Mesodermal cell (in vitro differentiated cells): ENCODE measurements at regions not wholly inside any gene's neighbourhood (a gene's known extent, or its start where the extent isn't known, plus 50 kb on each side); places are given as distances from the start of the nearest gene placed in this dataset.

Experiments used
- H3K27ac ChIP-seq: 2 replicates; pipeline ENCODE4 v1.7.0; 2013; ENCODE audit warnings: mild to moderate bottlenecking, low read depth, low read length, moderate library complexity; ENCODE audit not compliant: severe bottlenecking
- H3K36me3 ChIP-seq: 2 replicates; pipeline ENCODE4 v1.7.1; 2013; ENCODE audit warnings: mild to moderate bottlenecking, low read length, moderate library complexity; ENCODE audit not compliant: control insufficient read depth, insufficient read depth
- H3K4me1 ChIP-seq: one replicate; pipeline ENCODE4 v1.7.1; 2013; ENCODE audit warnings: mild to moderate bottlenecking, low read length; ENCODE audit not compliant: insufficient read depth, control insufficient read depth, poor library complexity, severe bottlenecking
- H3K4me3 ChIP-seq: 2 replicates; pipeline ENCODE4 v1.7.0; 2013; ENCODE audit warnings: low read length, control low read depth, mild to moderate bottlenecking; ENCODE audit not compliant: insufficient read depth, poor library complexity, severe bottlenecking; ENCODE audit errors: extremely low read depth
- H3K9me3 ChIP-seq: 2 replicates; pipeline ENCODE4 v1.7.1; 2013; ENCODE audit warnings: mild to moderate bottlenecking, low read length, moderate library complexity; ENCODE audit not compliant: control insufficient read depth
- WGBS, 2 experiments: methylation state at CpG; one replicate each; pipeline ENCODE4 v1.1.5; 2013; ENCODE audit warnings: missing lambda C conversion rate in 2 of 2; ENCODE audit not compliant: insufficient coverage in 2 of 2; 5-methylcytosine and 5-hydroxymethylcytosine counted together

GRCh38 chr13:20351281-20352022 lies 119.3 kb upstream of the GJB6 start:
- 87 to 95% methylated on average over 3 of the region's 6 CpGs for WGBS, 2 experiments
- Histone ChIP-seq H3K9me3 (no peaks in the 10 kb centered on the region), H3K36me3 (no peaks in the 10 kb centered on the region), H3K4me1 (no peaks in the 10 kb centered on the region), H3K27ac (no peak overlapping the region), H3K4me3 (no peak overlapping the region)

- WGBS, 2 experiments: 82 to 87% methylated on average over 5 of the region's 6 CpGs
- Histone ChIP-seq H3K27ac (no peak overlapping the region), H3K36me3 (no peaks in the 10 kb centered on the region), H3K9me3 (no peaks in the 10 kb centered on the region), H3K4me3 (no peak overlapping the region), H3K4me1 (no peaks in the 10 kb centered on the region)
Measured at GRCh38 chr13:20350819-20351218, 118.7 kb upstream of the GJB6 start.

GRCh38 chr13:20350382-20350763 lies 118.3 kb upstream of the GJB6 start:
- no peak overlapping the region for H3K4me3 ChIP-seq
- no peaks in the 10 kb centered on the region for H3K36me3 ChIP-seq
- H3K27ac ChIP-seq: no peak overlapping the region
- peaks cover under 1% of the 10 kb centered on the region for H3K4me1 ChIP-seq
- 100% methylated on average over 3 of the region's 3 CpGs for WGBS, 2 experiments
- H3K9me3 ChIP-seq: no peaks in the 10 kb centered on the region

GRCh38 chr13:20349564-20350381 lies 117.7 kb upstream of the GJB6 start:
- H3K4me1 ChIP-seq: peaks cover 6% of the 10 kb centered on the region
- 81% methylated on average over 15 to 16 of the region's 17 CpGs for WGBS, 2 experiments
- no peaks in the 10 kb centered on the region for H3K36me3 ChIP-seq
- H3K4me3 ChIP-seq: no peak overlapping the region
- H3K27ac ChIP-seq: no peak overlapping the region
- no peaks in the 10 kb centered on the region for H3K9me3 ChIP-seq

- Histone ChIP-seq H3K4me3 (no peak overlapping the region), H3K4me1 (peaks cover 7% of the 10 kb centered on the region), H3K27ac (no peak overlapping the region), H3K9me3 (no peaks in the 10 kb centered on the region), H3K36me3 (no peaks in the 10 kb centered on the region)
- 93 to 98% methylated on average over 8 of the region's 8 CpGs for WGBS, 2 experiments
Measured at GRCh38 chr13:20348645-20349408, 116.7 kb upstream of the GJB6 start.

GRCh38 chr13:20348018-20348417 lies 115.9 kb upstream of the GJB6 start:
- WGBS, 2 experiments: 99% methylated on average over 8 of the region's 10 CpGs
- H3K9me3 ChIP-seq: no peaks in the 10 kb centered on the region
- no peak overlapping the region for H3K27ac ChIP-seq
- H3K36me3 ChIP-seq: no peaks in the 10 kb centered on the region
- H3K4me1 ChIP-seq: peaks cover 7% of the 10 kb centered on the region
- H3K4me3 ChIP-seq: no peak overlapping the region

- 93 to 97% methylated on average over 6 to 10 of the region's 10 CpGs for WGBS, 2 experiments
- Histone ChIP-seq H3K4me1 (peaks cover 7% of the 10 kb centered on the region), H3K9me3 (no peaks in the 10 kb centered on the region), H3K36me3 (no peaks in the 10 kb centered on the region), H3K4me3 (no peak overlapping the region), H3K27ac (no peak overlapping the region)
Measured at GRCh38 chr13:20344836-20345490, 112.8 kb upstream of the GJB6 start.

- Histone ChIP-seq H3K4me3 (no peak overlapping the region), H3K27ac (no peak overlapping the region)
- 92 to 100% methylated on average over 2 to 3 of the region's 3 CpGs for WGBS, 2 experiments
Measured at GRCh38 chr13:20342311-20342710, 110.2 kb upstream of the GJB6 start.

GRCh38 chr13:20340759-20341171 lies 108.6 kb upstream of the GJB6 start:
- no peaks in the 10 kb centered on the region for H3K36me3 ChIP-seq
- peaks cover 9% of the 10 kb centered on the region for H3K4me1 ChIP-seq
- H3K9me3 ChIP-seq: no peaks in the 10 kb centered on the region
- H3K27ac ChIP-seq: no peak overlapping the region
- WGBS, 2 experiments: 79 to 84% methylated on average over 5 to 6 of the region's 10 CpGs
- no peak overlapping the region for H3K4me3 ChIP-seq

More at GRCh38 chr13:20342311-20342710, 110.2 kb upstream of the GJB6 start:
- H3K9me3 ChIP-seq: no peaks in the 10 kb centered on the region
- H3K4me1 ChIP-seq: peaks cover 9% of the 10 kb centered on the region
- no peaks in the 10 kb centered on the region for H3K36me3 ChIP-seq

- Histone ChIP-seq H3K27ac (no peak overlapping the region), H3K4me1 (peaks cover 8% of the 10 kb centered on the region), H3K9me3 (no peaks in the 10 kb centered on the region), H3K4me3 (no peak overlapping the region), H3K36me3 (no peaks in the 10 kb centered on the region)
- 91 to 97% methylated on average over 7 to 10 of the region's 12 CpGs for WGBS, 2 experiments
Measured at GRCh38 chr13:20340136-20340758, 108.1 kb upstream of the GJB6 start.
